LoVo (cell line): ENCODE measurements at regions not wholly inside any gene's neighbourhood (a gene's known extent, or its start where the extent isn't known, plus 50 kb on each side); places are given as distances from the start of the nearest gene placed in this dataset.

Experiments
- DNase-seq: peaks from one replicate; pipeline ENCODE4 v3.0.0-alpha.2; 2016; ENCODE audit warnings: low spot score

- no peak for DNase-seq
Measured at GRCh38 chr7:156479596-156479995, 161.0 kb upstream of the RNF32 start.

- DNase-seq, result no peak
Measured at GRCh38 chr7:156478486-156478885, 162.1 kb upstream of the RNF32 start.

GRCh38 chr7:156475666-156476065 lies 164.9 kb upstream of the RNF32 start:
- peak; percentile 42 for DNase-seq

- no peak for DNase-seq
Measured at GRCh38 chr7:156475179-156475578, 165.4 kb upstream of the RNF32 start.

GRCh38 chr7:156474241-156474743 lies 166.3 kb upstream of the RNF32 start:
- DNase-seq, result no peak

DNA sequence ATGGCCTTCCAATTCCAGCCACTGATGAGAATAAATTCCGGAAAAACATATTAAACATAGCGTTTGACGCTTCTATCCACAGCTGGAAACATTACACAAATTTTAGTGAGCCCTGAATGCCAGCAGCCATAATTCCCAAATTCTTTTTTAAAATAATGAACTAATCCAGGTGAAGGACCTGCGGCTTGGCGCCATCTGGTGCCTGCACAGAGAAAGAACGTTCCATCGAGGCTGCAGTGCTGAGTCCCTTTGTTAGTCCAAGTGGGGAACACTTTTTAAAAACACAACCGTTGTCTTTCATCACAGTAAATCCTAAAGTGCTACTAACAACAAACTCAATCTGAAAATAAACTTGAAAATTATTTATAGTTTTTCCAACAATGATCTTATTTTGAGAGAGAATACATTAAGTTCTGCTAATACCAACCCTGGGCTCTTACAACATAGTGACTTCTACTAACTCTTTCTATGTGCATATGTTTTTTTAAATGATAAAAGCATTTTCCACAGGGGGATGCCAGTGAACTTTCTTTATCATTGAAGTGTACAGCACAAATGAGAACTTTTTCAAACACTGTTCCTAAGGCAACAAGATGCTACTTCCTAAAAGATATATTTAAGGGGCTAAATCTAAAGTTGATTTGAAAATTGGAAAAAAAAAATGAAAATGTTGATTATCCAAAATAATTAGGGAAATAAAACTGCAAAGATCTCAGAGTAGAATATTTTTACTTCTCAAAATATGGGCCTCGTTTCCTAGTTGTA lies 166.9 kb upstream of the RNF32 start:
- DNase-seq, result peak; percentile 58

DNA sequence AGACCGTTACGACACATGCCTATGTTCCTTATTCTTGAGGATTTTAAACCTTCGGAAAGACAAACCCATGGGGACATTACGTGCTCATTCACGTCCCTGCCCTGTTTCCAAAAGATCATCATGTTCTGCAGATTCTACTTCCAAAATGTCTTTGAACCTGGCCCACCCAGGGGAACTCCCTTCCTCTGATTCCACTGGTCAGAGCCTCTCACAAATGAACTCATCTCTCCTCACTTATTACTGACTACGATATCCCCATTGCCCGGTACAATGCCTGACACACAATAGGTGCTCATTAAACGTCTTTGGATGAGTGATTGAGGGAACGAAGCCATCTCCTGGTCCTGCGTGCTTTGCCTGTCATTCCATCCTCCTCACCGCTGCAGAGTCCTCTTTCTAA lies 168.3 kb upstream of the RNF32 start:
- no peak for DNase-seq

DNA sequence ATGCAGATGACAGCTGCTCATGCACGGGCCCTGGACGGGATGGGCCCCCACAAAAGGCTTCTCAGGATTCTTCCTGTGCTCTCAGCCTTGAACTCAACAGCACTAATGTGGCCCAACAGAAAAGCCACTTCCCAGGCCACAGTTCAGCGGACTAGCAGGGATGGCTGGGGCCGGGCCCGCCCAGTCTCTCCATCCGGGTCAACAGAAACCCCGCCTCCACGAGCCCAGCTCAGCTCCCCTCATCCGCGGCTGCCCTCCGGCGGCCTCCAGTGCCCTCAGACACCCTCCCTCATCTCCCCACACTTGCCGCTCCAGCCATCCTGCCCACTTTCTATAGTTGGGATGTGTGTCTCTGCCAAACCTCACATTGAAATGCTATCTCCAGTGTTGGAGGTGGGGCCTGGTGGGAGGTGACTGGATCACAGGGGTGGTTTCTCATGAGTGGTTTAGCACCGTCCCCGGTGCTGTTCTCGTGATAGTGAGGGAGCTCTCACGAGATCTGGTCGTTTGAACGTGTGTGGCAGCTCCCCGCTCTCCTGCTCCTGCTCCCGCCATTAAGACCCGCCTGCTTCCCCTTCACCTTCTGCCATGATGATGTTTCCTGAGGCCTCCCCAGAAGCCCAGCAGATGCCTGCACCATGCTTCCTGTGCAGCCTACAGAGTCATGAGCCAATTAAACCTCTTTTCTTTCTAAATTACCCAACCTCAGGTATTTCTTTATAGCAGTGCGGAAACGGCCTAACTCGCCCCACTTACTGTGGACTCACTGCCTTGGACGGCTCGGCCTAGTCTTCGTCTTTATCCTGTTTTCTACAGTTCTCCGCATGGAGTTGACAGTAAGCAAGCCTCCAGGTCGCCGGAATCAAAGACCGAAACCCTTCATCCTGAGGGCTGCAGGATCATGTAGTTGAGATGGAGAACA lies 169.9 kb upstream of the RNF32 start:
- DNase-seq, result no peak

DNA sequence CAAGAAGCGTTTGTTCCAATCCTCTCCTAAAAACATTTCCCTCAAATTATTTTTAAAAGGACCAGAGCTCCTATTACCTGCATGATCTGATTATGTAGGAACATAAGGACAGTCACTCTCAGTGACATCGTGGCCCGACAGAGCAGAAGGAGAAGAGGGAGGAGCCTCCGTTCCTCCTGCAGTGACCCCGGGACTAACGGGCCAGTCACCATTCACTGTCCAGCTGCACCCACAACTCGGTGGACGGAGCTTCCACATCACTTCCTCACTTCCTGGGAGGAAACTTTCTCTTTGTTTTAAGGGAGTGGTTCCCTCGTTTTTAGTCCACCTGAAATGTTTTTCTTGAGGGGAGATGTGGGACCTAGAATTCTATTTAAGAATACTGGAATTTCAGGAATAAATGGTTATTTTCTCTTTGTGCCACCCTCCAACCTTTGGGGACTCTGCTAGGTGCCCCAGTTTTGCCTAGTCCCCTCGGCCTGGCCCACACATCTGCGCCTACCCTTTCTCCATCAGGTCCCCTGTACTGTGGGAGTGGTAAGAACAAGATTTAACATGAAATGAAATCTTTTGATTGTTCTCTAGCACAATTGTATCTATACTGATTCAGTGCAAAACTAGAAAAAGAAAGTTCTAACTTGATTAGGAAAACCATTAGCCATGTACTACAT lies 173.5 kb upstream of the RNF32 start:
- DNase-seq, result no peak

GRCh38 chr7:156466272-156466671 lies 174.3 kb upstream of the RNF32 start:
- DNase-seq, result no peak

- DNase-seq, result no peak
Measured at GRCh38 chr7:156465186-156465585, 175.4 kb upstream of the RNF32 start.

DNA sequence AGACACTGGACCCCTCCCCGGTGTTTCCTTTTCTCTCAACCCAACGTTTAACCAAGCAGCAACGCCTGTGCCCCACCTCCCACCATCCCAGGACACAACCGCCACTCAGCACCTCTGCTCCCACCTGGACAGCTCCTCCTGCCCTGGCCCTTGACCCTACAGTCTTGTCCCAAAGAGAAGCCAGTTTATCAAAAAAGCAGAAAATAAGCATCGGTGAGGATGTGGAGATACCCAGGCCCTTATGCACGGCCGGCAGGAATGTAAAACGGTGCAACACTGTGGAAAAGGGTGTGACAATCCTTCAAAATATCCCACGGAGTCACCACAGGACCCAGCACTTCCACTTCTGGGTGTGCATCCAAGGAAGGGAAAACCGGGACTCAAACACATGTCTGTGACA lies 176.2 kb upstream of the RNF32 start:
- DNase-seq, result no peak

DNA sequence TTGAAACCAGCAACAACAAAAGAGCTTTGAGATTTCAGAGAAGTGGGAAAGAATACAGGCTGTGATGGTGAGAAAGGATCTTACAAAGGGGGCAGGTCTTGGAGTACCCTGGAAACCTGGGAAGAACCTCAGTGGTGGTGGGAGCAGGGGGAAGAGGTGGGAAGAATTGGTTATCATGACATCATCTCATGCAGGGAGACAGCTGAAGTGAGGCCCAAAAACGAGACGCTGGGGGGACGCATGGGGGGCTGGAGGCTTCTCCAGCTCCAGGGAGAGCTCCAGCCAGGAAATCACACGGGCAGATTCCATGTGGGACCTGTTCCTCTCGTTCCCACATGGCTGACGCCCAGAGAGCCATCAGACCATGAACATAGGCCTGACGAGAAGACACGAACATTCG lies 177.3 kb upstream of the RNF32 start:
- no peak for DNase-seq

DNA sequence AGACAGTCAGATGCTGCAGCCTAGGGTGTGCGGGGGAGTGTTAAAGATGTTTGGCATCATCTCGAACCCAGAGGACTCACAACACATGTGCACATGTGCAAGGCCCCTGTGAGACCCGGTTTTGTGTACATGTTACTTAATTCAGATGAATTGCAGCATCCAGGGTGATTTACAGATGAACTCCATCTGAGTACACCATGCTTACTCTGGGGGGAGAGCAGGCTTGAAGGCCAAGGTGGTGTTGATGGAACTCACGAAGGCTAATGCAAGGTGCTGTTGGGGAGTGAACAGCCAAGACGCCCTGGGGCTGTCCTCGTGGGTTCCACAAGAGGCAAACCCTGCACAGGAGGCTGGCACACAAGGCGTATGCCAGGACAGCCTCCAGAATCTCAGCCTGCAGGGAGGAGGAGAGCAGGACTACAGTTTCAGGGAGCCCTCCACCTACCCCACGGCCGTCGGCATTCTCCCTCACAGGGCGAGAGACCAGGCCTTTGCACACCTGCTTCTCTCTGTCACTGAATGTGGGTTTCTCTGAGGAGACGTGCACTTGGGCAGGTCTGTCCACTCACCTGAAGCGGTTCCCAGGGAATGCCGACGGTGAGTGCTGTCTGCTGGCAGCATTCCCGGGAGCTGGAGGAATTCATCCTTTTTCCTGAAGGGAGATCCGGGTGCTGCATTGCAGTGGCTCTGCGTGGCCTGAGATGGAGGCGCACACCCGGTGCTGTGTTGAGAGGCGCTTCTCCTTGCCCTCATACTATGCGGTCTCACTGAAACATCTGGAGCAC lies 178.5 kb upstream of the RNF32 start:
- no peak for DNase-seq

- no peak for DNase-seq
Measured at GRCh38 chr7:156460858-156461627, 179.5 kb upstream of the RNF32 start.

GRCh38 chr7:156459582-156459981 lies 181.0 kb upstream of the RNF32 start:
- DNase-seq, result no peak

DNA sequence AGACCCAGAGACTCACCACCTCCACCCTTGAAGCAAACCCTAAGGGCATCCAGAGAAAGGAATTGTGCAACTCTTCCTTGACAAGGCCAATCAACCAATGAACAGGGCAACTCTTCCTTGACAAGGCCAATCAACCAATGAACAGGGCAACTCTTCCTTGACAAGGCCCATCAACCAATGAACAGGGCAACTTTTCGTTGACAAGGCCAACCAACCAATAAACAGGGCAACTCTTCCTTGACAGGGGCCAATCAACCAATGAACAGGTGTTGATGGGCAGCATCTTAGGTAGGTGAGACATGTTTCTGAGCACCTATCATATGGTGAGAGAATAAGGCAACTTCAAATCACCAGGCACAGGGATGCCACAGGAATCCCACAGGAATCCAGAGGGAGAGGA lies 181.5 kb upstream of the RNF32 start:
- DNase-seq, result no peak

GRCh38 chr7:156458011-156458410 lies 182.6 kb upstream of the RNF32 start:
- no peak for DNase-seq

GRCh38 chr7:156456503-156457115 lies 184.0 kb upstream of the RNF32 start:
- no peak for DNase-seq

GRCh38 chr7:156456032-156456431 lies 184.5 kb upstream of the RNF32 start:
- no peak for DNase-seq
